ENCODE measurements at regions not wholly inside any gene's neighbourhood (a gene's known extent, or its start where the extent isn't known, plus 50 kb on each side); places are given as distances from the start of the nearest gene placed in this dataset.

- FAIRE-seq (no peak), DNase-seq (ENCODE audit: low read depth, low spot score) (no peak)
- H3K27me3 ChIP-seq (ENCODE audit: control insufficient read depth in 2 of 2, insufficient read depth in 2 of 2, low read length in 2 of 2), result no peaks in the 10 kb centered on the region
- intact Hi-C loops (cut with micrococcal nuclease), result no loop called here
- no peak for TF ChIP-seq MYC (IDR thresholded peaks at IDR 0.05; ENCODE audit: low read depth, low read length)
- no peak for TF ChIP-seq FOS (IDR thresholded peaks at IDR 0.05; ENCODE audit: borderline replicate concordance, insufficient read depth, low read length)
- no peak for TF ChIP-seq CTCF (IDR thresholded peaks at IDR 0.05; ENCODE audit: extremely low read depth in 1 of 2, insufficient read depth in 1 of 2, low read depth in 1 of 2, low read length in 2 of 2)
- no peak for TF ChIP-seq POLR2A (IDR thresholded peaks at IDR 0.05; ENCODE audit: low read depth, low read length)
- TF ChIP-seq MAX (IDR thresholded peaks at IDR 0.05; ENCODE audit: insufficient read depth, insufficient read length), result no peak
- TF ChIP-seq GATA2 (IDR thresholded peaks at IDR 0.05; ENCODE audit: insufficient read depth, insufficient read length, low read depth, low read length), result no peak
- no peak for TF ChIP-seq POLR2AphosphoS5 (IDR thresholded peaks at IDR 0.05; ENCODE audit: insufficient read depth, low read depth, low read length)
- no peak for TF ChIP-seq EZH2 (IDR thresholded peaks at IDR 0.05; ENCODE audit: borderline replicate concordance, low read depth, low read length, severe bottlenecking)
- TF ChIP-seq JUN (IDR thresholded peaks at IDR 0.05; ENCODE audit: borderline replicate concordance, insufficient read depth, insufficient read length, low read depth), result no peak
- H3K9ac ChIP-seq (replicated peaks; ENCODE audit: extremely low read depth, insufficient read depth, low read length), result no peak overlapping the region
- H3K9me3 ChIP-seq (replicated peaks; ENCODE audit: control insufficient read depth, insufficient read depth, low read length), result no peaks in the 10 kb centered on the region
- no peaks in the 10 kb centered on the region for H3K36me3 ChIP-seq (ENCODE audit: control insufficient read depth in 2 of 2, extremely low read depth in 1 of 2, insufficient read depth in 2 of 2, low read length in 2 of 2)
- no TSS peak for BruUV-seq (replicated peaks)
- H3K27ac ChIP-seq (ENCODE audit: insufficient read depth, low read depth, low read length), result no peak overlapping the region
- H2AFZ ChIP-seq (ENCODE audit: low read depth, low read length), result no peak overlapping the region
- H3K4me2 ChIP-seq (ENCODE audit: insufficient read depth, low read length), result no peak overlapping the region
- H4K20me1 ChIP-seq (replicated peaks; ENCODE audit: control insufficient read depth, extremely low read depth, insufficient read depth, low read length), result no peaks in the 10 kb centered on the region
- dilution Hi-C loops (cut with MboI; ENCODE audit: extremely low pct_ligation_motif_present, low sequenced_read_pairs), result no loop called here
- H3K9me1 ChIP-seq (replicated peaks; ENCODE audit: control insufficient read depth, extremely low read depth, insufficient read depth, low read length), result no peaks in the 10 kb centered on the region
- POLR2A ChIA-PET, result no interaction called here
- H3K4me3 ChIP-seq (replicated peaks in 1 of 3; ENCODE audit: insufficient read depth in 1 of 3, low read depth in 1 of 3, low read length in 3 of 3), result no peak overlapping the region
- H3K4me1 ChIP-seq (ENCODE audit: control insufficient read depth, extremely low read depth, insufficient read depth, low read length), result no peaks in the 10 kb centered on the region
- no peaks in the 10 kb centered on the region for H3K79me2 ChIP-seq (ENCODE audit: control insufficient read depth, insufficient read depth, low read length)
- CTCF ChIA-PET, result no interaction called here
These were observed 81.6 kb upstream of the PMEPA1 start for GRCh38 chr20:57791178-57791962.
